Right lobe of liver (tissue), 4 donors: ENCODE measurements at regions not wholly inside any gene's neighbourhood (a gene's known extent, or its start where the extent isn't known, plus 50 kb on each side); places are given as distances from the start of the nearest gene placed in this dataset.

Source experiments
- CTCF ChIP-seq, 4 donors: fragments of 200-600 bp in 3 of 4; fragments of 450-650 bp in 1 of 4; IDR thresholded peaks; one replicate each; pipeline versions ENCODE4 v1.5.1 to v1.8.0; 2016 to 2022; ENCODE audit warnings: antibody characterized with exemption in 4 of 4, mild to moderate bottlenecking in 2 of 4
- POLR2A ChIP-seq: fragments of 450-650 bp; IDR thresholded peaks from one replicate; pipeline ENCODE4 v1.6.1; 2017; ENCODE audit warnings: antibody characterized with exemption, mild to moderate bottlenecking
- donor health status: DM: no; HTN: no; CAD: no.
- donor health status: DM: no; HTN: no; CAD: no.
- donor health status: DM: no; HTN: yes; CAD: no.

GRCh38 chr1:106022312-106022902, 1034.1 kb upstream of the PRMT6 start:
- TF ChIP-seq CTCF (IDR thresholded peaks at IDR 0.05): peak; percentile 22 to 52 (median 47)
- no peak for TF ChIP-seq POLR2A
